Coronary artery (tissue), 2 donors: ENCODE measurements at regions not wholly inside any gene's neighbourhood (a gene's known extent, or its start where the extent isn't known, plus 50 kb on each side); places are given as distances from the start of the nearest gene placed in this dataset.

Experiments used
- DNase-seq: peaks from one replicate; pipeline ENCODE4 v3.0.0-alpha.2; 2017; ENCODE audit warnings: low spot score
- H3K27ac ChIP-seq, 2 donors: fragments of 200-600 bp; sonication (generic); one replicate each; pipeline ENCODE4 v1.5.1; 2016 to 2019
- H3K4me3 ChIP-seq: fragments of 200-600 bp; sonication (generic); 2 replicates; pipeline ENCODE4 v1.5.1; 2016; ENCODE audit warnings: mild to moderate bottlenecking, moderate library complexity
- TF ChIP-seq, protein P1 (sequence below): fragments of 200-600 bp; sonication (generic); IDR thresholded peaks from one replicate; pipeline ENCODE4 v1.5.1; 2019; ENCODE audit warnings: antibody characterized with exemption

DNA sequence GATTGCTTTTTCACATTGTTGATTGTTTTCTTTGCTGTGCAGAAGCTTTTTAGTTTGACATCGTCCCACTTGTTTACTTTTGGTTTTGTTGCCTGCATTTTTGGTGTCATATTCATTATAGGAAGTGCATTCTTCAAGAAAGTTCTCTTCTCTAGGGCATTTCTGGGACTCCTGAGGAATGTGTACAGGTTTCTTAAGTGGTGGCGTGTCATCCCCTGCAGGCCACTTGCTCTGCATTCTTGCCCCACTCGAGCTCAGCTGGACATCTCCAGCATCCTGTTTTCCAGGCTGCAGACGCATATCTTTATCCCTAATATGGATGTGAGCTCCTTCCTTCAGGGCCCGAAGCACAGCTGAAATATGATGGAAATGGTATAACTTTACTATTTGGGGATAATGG, 255.6 kb upstream of the HABP2 start:
- Histone ChIP-seq H3K4me3 (no peak overlapping the region), H3K27ac (no peak overlapping the region)
- TF ChIP-seq, protein P1, sequence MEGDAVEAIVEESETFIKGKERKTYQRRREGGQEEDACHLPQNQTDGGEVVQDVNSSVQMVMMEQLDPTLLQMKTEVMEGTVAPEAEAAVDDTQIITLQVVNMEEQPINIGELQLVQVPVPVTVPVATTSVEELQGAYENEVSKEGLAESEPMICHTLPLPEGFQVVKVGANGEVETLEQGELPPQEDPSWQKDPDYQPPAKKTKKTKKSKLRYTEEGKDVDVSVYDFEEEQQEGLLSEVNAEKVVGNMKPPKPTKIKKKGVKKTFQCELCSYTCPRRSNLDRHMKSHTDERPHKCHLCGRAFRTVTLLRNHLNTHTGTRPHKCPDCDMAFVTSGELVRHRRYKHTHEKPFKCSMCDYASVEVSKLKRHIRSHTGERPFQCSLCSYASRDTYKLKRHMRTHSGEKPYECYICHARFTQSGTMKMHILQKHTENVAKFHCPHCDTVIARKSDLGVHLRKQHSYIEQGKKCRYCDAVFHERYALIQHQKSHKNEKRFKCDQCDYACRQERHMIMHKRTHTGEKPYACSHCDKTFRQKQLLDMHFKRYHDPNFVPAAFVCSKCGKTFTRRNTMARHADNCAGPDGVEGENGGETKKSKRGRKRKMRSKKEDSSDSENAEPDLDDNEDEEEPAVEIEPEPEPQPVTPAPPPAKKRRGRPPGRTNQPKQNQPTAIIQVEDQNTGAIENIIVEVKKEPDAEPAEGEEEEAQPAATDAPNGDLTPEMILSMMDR, result no peak
- DNase-seq, result no peak

DNA sequence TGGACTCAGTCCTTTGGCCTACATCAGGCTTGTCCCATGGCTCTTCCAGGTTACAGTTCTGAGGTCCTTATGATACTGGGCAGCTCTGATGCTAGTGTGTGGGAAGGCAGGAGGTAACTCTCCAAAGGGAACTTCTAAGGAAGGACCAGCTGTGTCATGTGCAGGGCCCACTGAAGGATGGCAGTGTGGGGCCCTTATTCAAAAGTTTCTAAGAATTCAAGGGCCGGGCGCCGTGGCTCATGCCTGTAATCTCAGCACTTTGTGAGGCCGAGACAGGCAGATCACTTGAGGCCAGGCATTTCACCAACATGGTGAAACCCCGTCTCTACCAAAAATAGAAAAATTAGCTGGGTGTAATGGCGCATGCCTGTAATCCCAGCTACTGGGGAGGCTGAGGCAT, 254.2 kb upstream of the HABP2 start:
- Histone ChIP-seq H3K27ac (no peak overlapping the region), H3K4me3 (no peak overlapping the region)
- DNase-seq, result no peak
- TF ChIP-seq, protein P1, result no peak

DNA sequence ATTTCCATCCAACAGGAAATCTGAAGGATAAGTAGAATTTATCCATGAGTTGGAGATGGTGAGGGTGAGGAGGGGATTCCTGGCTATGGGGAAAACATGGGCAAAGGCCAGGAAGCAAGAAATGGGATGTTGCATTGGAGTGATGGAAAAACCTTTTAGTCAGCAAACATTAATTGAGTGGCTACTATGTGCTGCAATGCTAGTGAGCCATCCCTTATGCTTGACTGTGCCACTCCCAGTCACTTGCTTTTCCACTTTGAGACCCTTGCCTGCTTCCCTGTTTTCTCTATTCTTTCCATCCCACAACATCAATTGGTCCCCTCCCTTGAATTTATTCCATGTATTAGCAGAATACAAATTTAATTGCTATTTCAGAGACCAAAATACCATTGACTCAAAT, 252.7 kb upstream of the HABP2 start:
- Histone ChIP-seq H3K4me3 (no peak overlapping the region), H3K27ac (no peak overlapping the region)
- no peak for DNase-seq
- TF ChIP-seq, protein P1, result no peak

DNA sequence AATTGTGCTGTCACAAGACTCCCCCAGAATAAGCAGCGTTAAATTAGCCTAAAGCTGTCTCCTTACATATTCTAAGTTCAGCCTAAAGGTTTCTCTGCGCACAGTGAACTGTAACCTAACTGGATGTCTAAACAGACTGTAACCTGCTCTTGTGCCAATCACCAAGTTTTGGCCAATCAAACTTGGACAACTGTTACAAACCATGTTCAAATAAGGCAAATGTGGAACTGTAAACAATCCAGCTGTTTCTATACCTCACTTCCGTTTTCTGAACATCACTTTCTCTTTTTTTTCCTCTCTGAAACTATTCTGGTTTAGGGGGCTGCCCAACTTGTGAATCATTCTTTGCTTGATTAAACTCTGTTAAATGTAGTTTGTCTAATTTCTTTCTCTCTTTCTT, 252.2 kb upstream of the HABP2 start:
- Histone ChIP-seq H3K27ac (no peak overlapping the region), H3K4me3 (no peak overlapping the region)
- TF ChIP-seq, protein P1, result no peak
- no peak for DNase-seq

DNA sequence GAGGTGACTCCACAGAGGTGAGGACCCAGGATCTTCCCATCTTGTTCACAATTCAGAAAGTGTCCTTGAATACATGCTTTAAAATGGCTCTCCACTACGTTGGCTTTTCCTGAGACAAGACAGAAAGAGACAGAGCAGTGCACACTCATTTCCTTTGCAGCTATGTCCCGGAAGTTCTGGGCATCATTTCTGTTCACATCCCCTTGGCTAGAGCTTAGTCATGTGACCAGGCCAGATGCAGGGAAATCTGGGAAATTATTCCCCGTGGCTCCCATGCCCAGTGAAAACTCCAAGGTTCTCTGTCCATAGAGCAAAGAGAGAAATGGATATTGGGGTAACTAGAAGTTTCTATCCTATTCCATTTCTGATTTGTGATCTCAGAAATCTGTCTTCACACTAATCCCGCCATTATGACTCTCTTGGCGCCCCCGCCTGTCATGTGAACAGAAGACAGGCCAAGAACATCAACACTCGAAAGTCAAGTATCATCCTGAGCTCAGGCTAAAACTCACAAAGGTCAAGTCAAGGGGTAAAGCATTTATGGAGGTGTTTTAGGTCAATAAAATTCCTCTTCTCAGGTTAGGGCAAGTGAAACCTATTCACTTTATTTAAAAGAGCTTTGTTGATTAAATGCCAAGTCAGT, 251.4 kb upstream of the HABP2 start:
- H3K27ac ChIP-seq, result no peak overlapping the region
- TF ChIP-seq, protein P1, result no peak
- H3K4me3 ChIP-seq, result no peak overlapping the region
- DNase-seq, result no peak

DNA sequence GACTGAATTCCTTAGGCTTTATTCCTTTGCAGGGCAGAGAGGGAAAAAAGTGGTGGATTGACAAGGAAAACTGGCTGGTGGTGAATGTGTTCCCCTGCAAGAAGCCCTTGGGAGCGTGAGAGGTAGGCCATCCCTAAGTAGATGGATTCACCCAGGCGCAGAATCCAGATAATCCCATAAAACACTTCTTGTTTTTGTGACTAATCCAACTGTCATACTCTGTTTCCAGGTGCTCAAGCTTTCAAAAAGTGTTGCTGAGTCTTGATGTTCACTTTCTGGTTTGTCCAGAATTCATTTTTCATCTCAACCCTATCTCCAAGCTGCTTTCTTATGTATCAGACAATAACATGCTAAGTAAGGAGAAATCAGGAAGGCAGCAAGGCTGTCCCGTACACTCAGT, 250.8 kb upstream of the HABP2 start:
- Histone ChIP-seq H3K27ac (no peak overlapping the region), H3K4me3 (no peak overlapping the region)
- TF ChIP-seq, protein P1, result no peak
- no peak for DNase-seq

DNA sequence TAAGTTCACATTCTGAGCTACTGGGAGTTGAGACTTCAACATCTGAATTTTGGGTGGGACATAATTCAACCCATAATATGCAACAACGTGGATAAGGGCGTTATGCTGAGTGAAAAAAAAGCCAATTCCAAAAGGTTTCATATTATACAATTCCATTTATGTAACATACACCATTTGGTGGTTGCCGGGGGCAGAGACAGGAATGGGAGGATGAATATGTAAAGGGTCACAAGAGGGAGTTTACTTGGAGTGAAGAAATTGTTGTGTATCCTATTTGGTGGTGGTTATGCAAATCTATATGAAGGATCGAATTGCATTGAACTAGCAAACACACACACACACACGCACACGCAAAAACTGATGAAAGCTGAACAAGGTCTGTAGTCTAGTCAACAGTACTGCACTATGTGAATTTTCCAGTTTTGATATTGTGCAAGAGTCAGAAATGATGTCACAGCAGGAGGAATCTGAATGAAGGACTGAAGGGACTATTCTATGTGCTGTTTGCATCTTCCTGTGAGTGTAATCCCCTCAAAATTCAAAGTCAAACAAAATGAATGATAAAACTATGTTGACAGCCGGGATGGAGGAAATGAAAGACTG, 249.2 kb upstream of the HABP2 start:
- TF ChIP-seq, protein P1, result no peak
- H3K4me3 ChIP-seq, result no peak overlapping the region

More for the DNA sequence above, 249.2 kb upstream of the HABP2 start:
- no peak for DNase-seq
- no peak overlapping the region for H3K27ac ChIP-seq
